HG03139 (cell line): ENCODE measurements at regions not wholly inside any gene's neighbourhood (a gene's known extent, or its start where the extent isn't known, plus 50 kb on each side); places are given as distances from the start of the nearest gene placed in this dataset.

Source experiments
- ATAC-seq: cut with Tn5 transposase; IDR thresholded peaks from one replicate; pipeline ENCODE4 v1.9.1; 2021; ENCODE audit not compliant: unreplicated experiment

DNA sequence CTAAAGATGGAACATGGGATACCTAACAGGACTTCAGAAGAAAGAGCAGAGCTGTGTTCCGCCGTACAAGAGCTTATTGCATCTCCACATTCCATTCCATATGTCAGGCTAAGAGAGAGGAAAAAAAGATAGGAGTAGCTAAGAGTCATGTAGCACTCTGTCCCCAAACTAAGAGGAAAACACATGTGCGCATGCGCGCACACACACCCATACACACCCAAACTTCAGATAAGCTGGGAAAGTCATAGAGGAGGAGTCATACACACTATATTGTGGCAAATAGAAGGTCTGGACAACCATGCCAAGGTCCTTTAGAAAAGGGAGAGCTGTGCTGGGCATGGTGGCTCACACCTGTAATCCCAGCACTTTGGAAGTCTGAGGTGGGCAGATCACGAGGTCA, 132.4 kb downstream of the RAB11FIP2 start:
- no peak for ATAC-seq

DNA sequence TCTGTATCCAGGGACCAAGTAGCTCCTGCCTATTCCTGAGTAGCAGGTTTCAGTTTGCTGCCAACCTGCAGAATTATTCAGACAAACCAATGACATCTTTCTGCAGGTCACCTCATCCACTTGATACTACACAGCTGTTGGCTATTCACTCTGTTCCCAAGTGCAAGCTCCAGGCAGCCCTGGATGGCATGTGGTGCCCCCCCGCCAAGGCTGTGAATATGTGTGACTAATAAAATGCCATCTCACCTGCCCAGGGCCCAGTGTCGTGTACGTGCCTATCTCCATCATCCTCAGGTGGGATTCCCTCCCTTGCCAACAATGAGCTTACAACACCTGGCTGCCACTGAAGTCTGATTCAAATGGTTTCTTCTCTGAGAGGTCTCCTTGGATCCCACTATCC, 125.8 kb downstream of the RAB11FIP2 start:
- no peak for ATAC-seq

DNA sequence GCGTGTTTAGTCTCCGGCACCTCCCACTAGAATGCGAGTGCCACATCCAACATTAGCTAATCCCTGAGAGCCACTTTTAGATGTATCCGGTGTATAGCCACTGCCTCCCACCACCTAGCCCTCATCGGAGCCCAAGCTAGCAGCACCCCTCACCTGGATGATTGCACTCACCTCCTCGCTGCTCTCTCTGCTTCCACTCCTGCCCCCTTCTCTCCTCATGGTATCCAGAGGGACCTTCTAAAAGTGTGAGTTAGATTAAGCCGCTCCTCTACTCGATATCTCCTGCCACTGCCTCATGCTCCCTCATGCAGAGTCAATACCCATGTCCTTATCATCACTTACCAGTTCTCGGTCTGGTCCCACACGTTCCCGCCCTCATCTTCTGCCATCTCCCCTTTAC, 125.3 kb downstream of the RAB11FIP2 start:
- ATAC-seq: no peak

DNA sequence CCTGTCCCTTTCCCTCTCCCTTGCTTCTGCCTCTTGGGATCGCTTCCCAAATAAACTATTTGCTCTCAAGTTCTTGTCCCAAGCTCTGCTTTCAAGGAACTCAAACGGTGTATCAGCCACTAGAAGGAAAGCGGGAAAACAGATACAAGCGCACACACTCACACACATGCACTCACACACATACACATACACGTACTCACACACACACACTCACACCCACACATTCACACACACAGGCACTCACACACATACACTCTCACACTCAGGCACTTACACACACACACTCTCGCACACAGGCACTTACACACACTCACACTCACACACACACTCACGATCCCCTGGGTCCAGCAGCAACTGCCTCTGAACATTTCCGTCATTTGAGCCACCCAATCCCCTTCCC, 121.9 kb downstream of the RAB11FIP2 start:
- no peak for ATAC-seq

DNA sequence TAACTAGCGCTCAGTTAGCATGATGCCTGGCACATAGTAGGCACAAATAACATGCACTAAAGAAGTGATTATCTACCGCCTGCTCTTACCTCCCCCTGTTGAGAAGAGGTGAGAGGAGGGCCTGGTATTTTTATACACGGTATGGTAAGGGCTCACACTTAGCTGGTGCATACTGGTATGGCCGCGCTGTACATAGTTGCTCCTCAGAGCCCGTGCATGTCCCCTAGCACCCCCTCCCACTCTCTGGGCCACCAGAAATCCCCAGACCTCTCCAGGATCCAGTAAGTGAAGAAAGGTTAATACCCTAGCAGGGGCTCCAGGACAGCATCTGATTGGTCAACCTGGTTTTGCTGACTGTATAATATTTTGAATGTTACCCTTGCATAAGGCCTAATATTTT, 121.4 kb downstream of the RAB11FIP2 start:
- ATAC-seq: no peak

DNA sequence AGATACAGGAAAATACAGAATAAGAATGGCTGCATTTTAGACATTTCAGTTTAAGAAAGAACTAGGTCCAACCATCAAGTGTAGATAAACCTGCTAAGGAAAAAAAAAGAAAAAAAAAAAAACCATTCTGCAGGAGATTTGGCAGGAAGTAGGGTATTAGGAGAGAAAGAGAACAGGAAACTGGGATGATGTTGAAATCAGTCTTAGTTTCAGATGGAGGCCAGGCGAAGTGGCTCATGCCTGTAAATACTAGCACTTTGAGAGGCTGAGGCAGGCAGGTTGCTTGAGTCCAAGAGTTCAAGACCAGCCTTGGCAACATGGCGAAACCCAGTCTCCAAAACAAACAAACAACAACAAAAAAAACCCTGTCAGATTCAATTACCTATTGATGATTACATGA, 120.2 kb downstream of the RAB11FIP2 start:
- no peak for ATAC-seq

DNA sequence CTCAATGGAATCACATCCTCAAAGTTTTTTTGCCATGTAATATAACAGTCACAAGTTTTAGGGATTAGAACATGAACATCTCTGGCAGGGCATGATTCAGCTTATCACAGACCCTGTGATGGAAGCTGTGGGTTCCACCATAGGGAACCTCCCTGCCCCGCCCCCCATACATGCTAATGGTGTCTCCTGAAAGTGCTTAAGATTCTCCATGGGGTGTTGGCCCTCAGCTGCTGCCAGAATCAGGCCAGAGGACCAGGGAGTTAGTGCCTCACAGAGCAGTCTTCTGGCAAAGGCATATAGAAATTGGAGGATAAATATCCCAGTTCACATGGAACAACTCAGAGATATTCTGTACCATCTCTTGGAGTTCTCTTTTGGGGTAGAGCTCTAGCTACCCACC, 119.4 kb downstream of the RAB11FIP2 start:
- ATAC-seq: no peak

DNA sequence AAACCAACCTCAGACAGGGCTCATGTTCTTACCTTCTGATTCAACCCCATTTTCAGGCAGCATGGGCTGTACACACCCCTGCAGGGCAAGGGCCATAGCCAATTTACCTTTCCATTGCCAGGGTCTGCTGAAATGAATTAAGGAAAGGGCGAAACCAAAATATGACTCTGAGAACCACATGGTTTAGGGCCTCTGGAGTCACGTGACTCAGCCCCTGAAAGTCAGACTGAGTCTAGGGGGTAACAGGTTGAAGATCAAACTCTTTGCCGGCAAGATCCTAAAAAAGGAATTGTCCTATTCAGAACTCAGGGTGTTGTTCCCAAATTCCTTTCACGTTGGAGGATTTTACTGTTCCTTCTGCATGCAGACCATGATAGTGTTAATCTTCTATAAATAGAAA, 118.9 kb downstream of the RAB11FIP2 start:
- ATAC-seq: no peak

DNA sequence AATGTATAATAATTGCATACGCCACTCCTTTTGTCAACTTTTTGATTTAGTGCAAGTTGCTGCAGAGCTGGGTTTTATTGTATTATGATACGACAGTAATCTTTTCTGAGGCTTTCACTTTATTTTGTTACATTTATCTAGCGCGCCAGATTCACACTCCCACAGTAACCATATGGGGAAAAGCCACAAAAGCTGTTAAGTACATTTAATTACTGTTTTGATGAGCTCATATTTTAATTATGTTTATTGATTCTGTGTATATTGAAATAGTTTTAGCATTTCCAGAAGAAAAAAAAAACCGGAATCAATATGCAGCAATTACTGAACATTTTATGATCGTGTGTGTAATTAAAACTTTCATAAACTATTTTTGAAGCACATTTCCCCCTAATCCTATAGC, 118.5 kb downstream of the RAB11FIP2 start:
- no peak for ATAC-seq

DNA sequence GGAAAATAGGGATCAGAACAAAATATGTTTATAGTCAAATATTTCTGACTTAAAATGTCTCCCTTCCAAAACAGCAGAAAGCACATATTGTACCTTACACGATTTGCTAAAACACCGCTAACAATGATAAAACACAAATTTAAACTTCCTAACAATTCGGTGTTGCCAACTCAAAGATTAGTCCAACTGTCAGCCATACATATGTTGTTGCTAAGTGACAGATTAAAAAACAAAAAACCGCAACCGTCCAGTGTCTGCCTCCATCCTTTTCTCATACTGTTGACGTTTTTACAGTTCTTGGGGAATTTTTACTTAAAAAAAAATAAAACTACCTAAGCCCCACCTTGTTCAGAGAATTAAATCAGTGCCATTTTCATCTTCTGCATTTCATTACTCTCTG, 118.0 kb downstream of the RAB11FIP2 start:
- no peak for ATAC-seq

DNA sequence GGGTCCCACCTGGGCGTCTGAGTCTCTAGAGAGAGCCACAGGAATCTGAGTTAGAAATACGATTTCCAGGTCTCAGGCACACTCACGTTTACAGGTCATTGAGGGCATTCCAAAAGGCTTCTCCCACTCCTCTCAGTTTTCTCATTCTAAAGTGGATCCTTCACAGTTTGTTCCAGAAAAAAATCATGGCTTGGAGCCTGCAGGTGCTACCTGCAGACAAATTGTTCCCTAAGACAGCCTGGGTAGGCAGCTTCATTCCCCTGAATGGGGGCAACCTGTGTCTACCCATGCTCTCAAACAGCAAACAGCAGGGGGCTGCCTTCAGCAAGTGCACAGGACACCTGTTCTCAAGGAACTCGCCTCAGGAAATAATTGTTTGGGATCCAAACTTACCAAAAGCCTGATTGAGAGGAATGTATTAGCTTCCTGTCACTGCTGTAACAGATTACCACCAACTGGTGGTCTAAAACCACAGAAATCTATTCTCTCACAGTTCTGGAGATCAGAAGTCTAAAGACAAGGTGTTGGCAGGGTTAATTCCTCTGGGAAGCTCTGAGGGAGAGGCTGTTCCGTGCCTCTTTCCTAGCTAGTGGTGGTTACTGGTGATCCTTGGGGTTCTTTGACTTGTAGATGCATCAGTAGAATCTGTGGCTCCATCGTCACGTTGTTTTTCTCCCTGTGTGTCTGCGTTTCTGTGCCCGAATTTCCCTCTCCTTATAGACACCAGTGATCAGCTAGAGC, 117.2 kb downstream of the RAB11FIP2 start:
- no peak for ATAC-seq

DNA sequence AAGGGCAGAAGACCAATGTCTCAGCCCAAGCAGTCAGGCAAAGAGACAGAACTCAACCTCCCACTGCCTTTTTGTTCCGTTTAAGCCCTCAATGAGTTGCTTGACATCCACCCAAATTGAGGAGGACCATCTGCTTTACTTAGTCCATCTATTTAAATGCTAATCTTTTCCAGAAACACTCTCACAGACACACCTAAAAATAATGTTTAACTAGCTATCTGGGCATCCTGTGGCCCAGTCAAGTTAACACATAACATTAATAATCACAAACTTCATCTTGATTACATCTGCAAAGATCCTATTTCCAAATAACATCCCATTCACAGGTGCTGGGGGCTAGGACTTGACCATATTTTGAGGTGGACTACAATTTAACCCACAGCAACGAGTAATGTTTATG, 115.7 kb downstream of the RAB11FIP2 start:
- ATAC-seq: no peak

DNA sequence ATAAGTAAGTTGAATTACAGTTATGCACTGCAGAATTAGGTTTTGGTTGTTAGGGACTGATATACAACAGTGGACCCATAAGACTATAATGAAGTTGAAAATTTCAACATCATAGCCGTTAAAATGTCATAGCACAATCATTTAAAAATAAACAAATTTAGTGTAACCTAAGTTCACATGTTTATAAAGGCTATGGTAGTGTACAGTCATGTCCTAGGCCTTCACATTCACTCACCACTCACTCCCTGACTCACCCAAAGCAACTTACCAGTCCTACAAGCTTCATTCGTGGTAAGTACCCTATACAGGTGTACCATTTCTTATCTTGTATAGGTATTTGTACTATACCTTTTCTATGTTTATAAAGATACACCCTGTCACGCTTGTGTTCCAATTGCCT, 113.7 kb downstream of the RAB11FIP2 start:
- no peak for ATAC-seq

DNA sequence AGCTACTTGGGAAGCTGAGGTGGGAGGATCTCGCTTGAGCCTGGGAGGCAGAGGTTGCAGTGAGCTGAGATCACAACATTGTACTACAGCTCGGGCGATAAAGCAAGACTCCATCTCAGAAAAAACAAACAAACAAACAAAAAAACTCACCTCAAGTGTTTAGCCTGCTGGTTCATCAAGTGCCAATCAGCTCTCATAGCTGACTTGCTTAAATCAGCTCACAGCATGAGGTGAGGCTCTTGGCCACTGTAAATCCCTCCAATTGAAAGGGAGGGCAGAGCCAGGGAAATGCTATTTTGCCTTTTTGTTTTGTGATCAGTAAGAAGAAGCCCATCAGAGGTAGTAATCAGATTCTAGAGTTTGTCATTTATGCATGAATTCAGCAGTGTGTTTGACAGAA, 112.3 kb downstream of the RAB11FIP2 start:
- ATAC-seq: no peak

DNA sequence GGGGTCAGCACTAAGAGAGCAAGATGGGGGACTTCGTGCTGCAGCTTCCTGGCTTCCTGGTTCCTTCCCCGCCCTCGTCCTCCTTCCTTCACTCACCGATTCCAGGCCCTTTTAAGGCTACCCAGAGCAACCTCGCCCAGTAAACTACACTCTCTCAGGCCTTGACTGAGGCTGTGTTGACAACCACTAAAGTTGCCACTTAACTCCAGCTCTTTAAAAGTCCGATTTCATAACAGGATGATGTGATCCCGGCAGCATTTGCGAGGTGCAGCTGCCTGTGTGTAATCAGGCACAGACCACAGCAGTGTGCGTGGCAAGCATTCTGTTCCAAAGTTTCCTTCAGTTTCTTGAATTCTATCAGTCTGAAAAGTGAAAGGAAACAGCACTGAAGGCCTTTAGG, 110.6 kb downstream of the RAB11FIP2 start:
- ATAC-seq: no peak

DNA sequence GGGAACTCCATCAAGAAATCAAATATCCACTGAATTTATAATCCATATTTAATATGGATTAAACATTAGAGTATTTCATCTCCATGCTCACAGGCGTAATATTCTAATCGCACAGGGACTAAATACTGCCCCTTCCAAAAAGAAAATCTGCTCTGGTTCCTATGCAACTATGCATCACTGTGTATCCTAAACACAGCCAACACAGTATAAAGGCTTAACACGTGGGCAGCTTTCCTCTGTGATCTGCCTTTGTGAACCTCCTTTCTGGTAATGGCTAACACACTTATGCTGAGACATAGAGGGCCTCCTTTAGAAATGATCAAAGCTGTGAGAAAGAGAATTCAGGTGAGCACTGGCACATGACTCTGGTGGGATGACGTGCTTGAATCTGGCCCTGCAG, 110.2 kb downstream of the RAB11FIP2 start:
- ATAC-seq: no peak

DNA sequence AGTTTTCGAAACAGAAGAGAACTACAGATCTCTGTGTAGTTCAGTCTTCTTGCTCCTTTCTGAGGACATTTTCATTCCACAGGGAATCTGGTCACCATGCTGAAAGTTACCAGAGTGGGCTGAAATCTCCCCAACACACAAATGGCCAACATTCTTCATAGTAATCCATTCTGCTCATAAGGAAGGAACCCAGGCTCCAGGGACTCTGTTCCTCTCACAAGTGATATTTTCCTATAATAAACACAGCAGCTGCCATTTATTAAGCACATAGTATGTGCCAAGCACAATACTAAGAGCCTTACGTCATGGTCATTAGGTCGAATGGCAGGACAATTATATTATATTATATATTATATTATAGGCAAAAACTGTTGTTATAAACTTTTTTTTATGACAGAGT, 109.8 kb downstream of the RAB11FIP2 start:
- ATAC-seq: no peak

DNA sequence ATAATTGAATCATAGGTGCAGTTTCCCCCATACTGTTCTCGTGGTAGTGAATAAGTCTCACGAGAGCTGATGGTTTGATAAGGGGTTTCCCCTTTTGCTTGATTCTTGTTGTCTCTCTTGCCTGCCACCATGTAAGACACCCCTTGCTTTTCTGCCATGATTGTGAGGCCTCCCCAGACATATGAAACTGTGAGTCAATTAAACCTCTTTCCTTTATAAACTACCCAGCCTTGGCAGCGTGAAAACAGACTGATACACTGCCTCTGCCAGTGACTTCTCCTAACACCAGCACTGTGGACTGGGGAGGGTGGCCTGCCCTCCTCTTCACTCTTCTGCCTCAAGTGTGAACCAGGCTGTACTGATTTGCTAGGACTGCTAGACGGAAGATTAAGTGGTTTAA, 108.6 kb downstream of the RAB11FIP2 start:
- no peak for ATAC-seq

DNA sequence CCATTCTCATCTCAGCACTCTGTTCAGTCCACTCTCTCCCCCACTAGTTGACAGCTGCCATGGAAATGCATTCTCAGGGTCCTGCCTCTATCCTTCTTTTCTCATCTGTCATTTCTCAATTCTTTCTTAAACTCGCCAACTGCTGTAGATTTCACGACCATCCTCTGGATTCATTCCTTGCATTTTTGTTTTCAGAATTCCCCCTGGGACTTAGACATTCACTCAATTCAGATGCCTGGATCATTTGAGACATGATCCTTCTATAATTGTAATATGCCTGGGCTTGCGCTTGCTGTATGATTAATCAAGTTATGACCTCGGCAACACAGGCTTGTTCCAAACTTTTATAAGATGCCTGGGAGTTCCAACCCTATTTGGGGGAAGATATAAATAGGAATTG, 104.5 kb downstream of the RAB11FIP2 start:
- ATAC-seq: no peak

DNA sequence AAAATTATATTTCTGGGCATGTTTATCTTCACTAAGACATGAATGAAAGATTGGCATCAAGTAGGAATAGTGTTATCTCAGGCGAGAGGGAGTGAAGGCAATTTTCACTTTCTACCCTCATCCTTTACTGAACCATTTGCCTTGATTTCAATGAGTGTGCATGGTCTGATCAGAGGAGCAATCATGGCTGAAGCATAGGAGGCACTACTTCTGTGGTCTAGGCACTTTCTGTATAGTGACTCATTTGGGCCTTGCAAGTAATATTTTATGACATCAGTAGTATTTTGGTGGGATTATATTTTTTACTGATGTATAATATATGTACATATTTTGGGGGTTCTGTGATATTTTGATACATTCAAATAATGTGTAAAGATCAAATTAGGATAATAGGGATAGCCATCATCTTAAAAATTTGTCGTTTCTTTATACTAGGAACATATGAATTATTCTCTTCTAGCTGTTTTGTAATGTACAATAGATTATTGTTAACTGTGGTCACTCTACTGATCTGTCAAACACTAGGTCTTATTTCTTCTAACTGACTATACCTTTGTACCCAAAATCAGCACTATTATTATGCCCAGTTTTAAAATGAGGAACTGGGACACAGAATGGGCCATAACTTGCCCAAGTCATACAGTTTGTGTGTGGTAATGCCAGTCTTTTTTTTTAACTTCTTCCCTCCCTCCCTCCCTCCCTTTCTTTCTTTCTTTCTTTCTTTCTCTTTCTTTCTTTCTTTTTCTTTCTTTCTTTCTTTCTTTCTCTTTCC, 101.9 kb downstream of the RAB11FIP2 start:
- no peak for ATAC-seq

DNA sequence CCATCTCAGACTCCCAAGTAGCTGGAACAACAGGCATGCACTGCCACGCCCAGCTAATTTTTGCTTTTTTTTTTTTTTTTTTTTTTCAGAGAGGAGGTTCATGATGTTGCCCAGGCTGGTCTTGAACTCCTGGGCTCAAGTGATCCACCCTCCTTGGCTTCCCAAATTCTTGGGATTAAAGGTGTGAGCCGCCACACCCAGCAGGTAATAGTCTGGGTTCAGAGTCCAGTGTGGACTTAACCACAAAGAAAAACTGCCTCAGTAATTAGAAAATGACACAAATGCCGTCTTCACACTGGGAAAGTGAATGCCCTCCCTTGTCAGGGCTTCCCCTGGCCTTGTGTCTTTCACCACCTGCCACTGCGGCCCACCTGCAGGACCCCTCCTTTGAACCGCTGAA, 101.1 kb downstream of the RAB11FIP2 start:
- ATAC-seq: no peak

DNA sequence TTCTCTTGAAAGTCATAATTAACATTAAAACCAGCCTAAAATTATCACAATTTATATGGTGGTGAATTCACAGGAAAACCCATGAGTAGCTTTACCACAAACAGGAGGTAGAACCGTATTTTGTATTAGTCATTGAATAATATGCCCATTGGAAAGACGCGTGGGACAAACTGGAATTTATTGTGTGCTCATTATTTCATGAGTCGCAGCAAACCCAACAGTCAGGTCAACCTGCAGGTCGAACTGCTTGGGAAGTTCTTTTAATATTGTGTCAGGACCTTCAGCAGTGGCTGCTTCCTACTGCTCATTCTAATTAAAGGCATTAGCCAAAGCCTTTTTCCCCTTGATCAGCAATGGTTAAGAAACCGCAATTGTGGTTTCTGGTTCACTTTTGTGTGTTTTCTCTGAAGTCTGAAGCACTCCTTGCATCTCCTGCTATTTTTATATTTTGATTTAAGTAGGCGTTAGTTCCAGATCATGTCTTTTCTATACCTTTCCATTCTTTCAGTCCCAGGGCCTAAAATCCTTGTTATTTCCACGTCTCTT, 100.1 kb downstream of the RAB11FIP2 start:
- ATAC-seq: no peak
